ENCODE measurements at regions not wholly inside any gene's neighbourhood (a gene's known extent, or its start where the extent isn't known, plus 50 kb on each side); places are given as distances from the start of the nearest gene placed in this dataset.
"Not testable (repeated sequence)": the region's sequence is repeated elsewhere in the genome, so short reads cannot be mapped to it uniquely, and the experiment has no call there.

GRCh38 chr1:67530071-67530470, 99.9 kb upstream of the SERBP1 start:
- no peak for DNase-seq

DNA sequence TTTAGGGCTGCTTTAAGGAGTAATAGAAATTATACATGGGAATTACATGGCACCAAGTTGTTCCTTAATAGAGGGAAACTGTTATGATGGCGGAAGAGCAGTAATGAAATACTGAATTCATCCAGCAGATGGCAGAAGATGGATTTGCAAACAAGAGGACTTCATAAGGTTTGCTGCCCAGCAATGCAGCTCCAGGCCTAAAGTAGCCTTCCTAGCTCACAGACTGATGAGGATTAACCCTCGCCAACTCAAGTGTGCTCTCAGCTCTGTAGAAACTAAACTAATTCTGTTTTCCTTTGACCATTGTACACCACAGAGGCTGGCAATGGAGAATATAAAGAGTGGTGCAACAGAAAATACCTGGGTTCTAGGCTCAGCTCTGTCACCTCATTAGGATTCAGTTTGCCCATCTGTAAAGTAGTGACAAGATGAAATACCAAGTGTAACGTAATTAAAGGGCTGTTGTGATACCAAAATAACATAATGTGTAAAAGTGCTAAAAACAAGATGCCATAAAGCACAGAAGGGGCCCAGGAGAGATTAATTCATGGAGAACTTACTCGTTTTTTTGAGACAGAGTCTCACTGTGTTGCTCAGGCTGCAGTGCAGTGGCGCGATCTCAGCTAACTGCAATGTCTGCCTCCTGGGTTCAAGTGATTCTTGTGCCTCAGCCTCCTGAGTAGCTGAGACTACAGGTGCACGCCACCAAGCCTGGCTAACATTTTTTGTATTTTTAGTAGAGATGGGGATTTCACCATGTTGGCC, 102.4 kb upstream of the SERBP1 start:
- peak; percentile 86 for DNase-seq

- DNase-seq, result no peak
Measured at GRCh38 chr1:67534627-67535065, 104.4 kb upstream of the SERBP1 start.

DNA sequence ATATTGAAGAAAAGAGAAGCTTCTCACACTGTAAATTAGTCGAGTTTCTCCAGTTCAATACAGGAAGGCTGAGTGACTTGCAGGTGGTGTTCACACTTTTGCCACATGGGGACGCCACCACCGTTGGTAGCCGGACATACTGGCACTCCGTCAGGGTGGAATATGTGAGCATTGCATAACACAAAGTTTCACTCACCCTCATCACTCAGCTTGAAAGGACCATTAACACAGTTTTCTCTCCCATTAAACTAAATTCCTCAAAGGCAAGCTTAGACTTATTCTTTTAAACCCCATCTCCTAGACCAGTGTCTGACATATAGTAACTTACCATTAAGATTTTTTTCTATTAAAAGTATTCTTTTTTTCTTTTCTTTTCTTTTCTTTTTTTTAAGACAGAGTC, 105.3 kb upstream of the SERBP1 start:
- peak; percentile 87 for DNase-seq

GRCh38 chr1:67536957-67537666, 106.9 kb upstream of the SERBP1 start:
- DNase-seq, result no peak

DNA sequence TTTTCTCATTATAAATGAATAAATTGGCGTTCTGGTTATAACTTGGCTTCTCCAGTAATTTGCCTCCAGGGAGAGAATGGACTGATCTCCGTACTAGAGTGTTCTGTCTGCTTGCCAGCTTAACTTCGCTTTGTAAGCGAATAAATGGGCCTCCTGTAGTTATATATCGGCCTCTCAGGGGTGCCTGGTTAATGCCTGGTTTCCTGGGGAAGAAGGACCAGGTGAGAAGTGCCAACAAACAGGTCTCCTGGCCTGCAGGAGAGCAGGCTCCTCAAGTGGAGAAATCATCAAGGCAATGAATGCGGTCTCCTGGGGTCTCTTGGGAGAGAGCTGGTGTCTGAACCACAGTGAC, 107.4 kb upstream of the SERBP1 start:
- DNase-seq, result no peak

DNA sequence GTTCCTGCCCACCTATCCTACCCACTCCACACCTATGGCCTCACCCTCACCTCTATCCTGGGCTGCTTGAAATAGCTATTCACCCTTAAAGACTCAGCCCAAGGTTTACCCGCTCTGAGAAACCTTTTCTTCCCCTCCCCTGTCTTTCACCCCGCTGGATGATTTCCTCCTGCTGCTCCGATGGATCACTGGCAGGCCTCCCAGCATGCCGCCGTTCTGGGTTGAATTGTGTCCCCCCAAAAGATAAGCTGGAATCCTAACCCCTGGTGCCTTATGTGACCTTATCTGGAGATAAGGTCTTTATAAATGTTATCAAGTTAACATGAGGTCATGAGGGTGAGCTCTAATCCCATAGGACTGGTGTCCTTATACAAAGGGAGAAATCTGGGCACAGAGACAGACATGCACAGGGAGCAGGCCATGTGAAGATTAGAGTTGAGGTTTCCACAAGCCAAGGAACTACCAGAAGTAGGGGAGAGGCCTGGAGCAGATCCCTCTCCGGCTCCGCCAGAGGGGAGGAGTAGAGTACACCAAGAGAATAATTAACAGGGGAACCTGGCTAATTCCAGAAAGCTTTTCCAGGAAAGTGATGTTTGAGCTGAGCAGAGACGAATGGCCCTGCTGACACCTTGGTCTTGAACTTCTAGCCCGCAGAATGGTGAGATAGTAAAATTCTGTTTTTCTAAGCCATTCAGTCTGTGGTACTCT, 110.0 kb upstream of the SERBP1 start:
- DNase-seq, result no peak

- no peak for DNase-seq
Measured at GRCh38 chr1:67540733-67541125, 110.5 kb upstream of the SERBP1 start.

GRCh38 chr1:67542747-67543146, 112.5 kb upstream of the SERBP1 start:
- no peak for DNase-seq

- DNase-seq, result peak; percentile 43
Measured at GRCh38 chr1:67544921-67545320, 114.7 kb upstream of the SERBP1 start.

- no peak for DNase-seq
Measured at GRCh38 chr1:67545364-67545763, 115.2 kb upstream of the SERBP1 start.

DNA sequence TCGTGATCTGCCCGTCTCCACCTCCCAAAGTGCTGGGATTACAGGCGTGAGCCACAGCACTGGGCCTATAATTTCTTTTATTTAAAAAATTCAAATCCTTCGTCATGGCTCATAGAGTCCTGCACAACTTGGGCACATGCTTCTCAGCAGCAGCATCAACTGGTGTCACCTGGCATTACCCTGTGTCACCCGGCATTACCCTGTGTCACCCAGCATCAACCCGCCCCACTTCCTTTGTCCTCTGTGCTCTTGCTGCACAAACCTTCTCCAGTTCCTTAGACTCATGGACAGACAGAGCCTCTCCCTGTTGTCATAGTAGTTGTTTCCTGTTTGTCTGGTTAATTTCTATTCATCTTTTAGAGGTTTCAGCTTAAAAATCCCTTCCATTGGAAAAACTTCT, 121.2 kb upstream of the SERBP1 start:
- no peak for DNase-seq

- DNase-seq, result peak; percentile 23
Measured at GRCh38 chr1:67552336-67552759, 122.1 kb upstream of the SERBP1 start.

DNA sequence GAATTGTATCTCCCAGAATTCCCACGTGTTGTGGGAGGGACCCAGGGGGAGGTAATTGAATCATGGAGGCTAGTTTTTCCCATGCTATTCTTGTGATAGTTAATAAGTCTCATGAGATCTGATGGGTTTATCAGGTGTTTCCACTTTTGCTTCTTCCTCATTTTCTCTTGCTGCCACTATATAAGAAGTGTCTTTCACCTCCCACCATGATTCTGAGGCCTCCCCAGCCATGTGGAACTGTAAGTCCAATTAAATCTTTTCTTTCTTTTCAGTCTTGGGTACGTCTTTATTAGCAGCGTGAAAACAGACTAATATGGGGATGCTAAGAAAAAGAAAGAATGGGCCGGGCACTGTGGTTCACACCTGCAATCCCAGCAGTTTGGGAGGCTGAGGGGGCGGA, 124.0 kb upstream of the SERBP1 start:
- not testable (repeated sequence) for DNase-seq

DNA sequence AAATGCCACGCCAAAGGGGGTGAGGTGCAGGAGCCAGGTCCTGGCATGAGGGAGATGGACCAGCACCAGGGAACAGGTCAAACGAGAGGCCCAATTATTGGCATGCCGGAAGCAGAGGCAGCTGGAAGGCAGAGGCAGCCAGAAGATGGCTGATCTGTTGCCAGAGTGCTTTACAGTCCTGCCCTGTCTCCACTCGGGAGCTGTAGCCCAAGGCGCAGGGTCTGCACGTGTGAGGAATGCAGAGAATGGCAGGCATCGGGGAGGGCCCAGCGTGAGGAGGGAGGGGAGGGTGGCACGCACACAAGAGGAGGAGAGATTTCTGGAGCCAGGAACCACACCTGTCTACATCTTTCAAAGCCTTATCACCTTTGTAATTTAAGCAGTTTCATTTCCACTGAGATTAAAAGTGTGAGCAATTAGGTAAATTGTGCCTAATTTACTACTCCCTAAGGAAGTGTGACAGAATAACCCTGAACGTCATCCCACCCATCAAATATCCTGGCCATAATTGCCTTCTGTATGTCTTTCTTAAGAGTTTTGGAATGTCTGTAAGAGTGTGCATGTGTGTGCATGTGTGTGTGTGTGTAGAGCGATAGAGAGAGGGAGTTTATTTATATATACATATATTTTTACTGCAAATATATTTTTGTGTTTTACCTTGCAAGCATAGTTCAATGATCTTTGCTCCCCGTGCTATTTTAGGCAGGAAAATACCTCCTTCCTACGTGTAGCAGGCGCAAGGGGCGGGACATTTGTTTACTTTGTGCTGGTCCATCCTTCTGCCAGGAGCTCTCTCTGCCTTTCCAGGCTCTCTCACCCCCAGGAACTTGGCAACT, 125.5 kb upstream of the SERBP1 start:
- no peak for DNase-seq

GRCh38 chr1:67556297-67556900, 126.2 kb upstream of the SERBP1 start:
- no peak for DNase-seq

GRCh38 chr1:67557696-67558448, 127.1 kb upstream of the GADD45A start:
- DNase-seq, result peak; percentile 68

DNA sequence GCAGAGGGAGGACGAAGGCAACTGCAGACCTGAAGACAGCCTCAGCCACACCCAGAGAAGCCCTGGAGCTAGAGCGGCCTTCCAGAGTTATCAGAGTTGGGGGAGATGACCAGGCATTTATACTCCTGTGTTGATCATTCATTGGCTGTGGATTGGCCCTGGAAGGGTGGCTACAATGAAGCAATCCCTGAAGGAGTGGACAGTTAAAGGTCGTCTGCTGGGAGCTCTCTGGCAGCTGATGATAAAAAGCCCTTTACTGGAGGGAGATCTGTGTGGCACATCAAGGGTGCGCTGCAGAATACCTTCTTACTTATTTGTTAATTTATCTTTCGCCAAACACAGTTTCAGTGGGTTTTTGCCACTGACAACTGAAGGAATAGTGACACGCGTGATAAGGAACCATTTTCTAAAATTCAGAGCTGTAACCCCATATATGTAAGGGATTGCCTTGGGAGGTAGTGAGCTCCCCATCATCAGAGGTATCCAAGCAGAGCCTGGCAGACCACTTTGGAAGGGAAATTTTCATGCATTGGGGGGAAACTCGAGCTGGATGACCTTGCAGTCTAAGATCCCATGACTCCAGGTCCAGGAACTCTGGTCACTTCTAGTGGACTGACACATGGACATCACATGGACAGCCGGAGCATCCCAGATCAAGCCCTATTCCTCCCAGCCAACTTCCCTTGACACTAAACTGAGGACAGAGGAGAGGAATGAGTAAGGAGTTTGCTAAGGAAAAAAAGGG, 126.4 kb upstream of the GADD45A start:
- peak; percentile 64 for DNase-seq

GRCh38 chr1:67559222-67559700, 125.7 kb upstream of the GADD45A start:
- peak; percentile 34 for DNase-seq

GRCh38 chr1:67560580-67561255, 124.3 kb upstream of the GADD45A start:
- no peak for DNase-seq

All from hematopoietic multipotent progenitor cell treated with erythropoietin and hydrocortisone succinate and interleukin-3 and kit ligand, for 4 days (in vitro differentiated cells).